ENCODE measurements at regions not wholly inside any gene's neighbourhood (a gene's known extent, or its start where the extent isn't known, plus 50 kb on each side); places are given as distances from the start of the nearest gene placed in this dataset.

- TF ChIP-seq EZH2 (IDR thresholded peaks at IDR 0.05) (no peak), POLR2AphosphoS5 (IDR thresholded peaks at IDR 0.05; ENCODE audit: borderline replicate concordance, low read depth, low read length) (no peak), FOXP2 (optimal IDR thresholded peaks at IDR 0.05; ENCODE audit: control extremely low read depth, extremely low read length, insufficient read depth) (no peak)
Observed at GRCh38 chr1:191963781-191964455, 194.3 kb upstream of the RGS18 start.
